Effector memory CD4-positive, alpha-beta T cell (primary cell): ENCODE measurements at regions not wholly inside any gene's neighbourhood (a gene's known extent, or its start where the extent isn't known, plus 50 kb on each side); places are given as distances from the start of the nearest gene placed in this dataset.

ENCODE experiments used
- DNase-seq, 3 donors: peaks; one replicate each; pipeline ENCODE4 v3.0.0-alpha.2; 2020
- H3K27ac ChIP-seq: 2 replicates; pipeline ENCODE4 v1.7.0; 2013; ENCODE audit warnings: mild to moderate bottlenecking, low read length, moderate library complexity; ENCODE audit not compliant: insufficient read depth, poor library complexity, severe bottlenecking
- H3K27me3 ChIP-seq: replicated peaks from 2 replicates; pipeline ENCODE4 v1.7.0; 2013; ENCODE audit warnings: mild to moderate bottlenecking, low read length; ENCODE audit not compliant: insufficient read depth, control insufficient read depth, poor library complexity, severe bottlenecking
- H3K36me3 ChIP-seq: 2 replicates; pipeline ENCODE4 v1.7.0; 2013; ENCODE audit warnings: mild to moderate bottlenecking, low read length, moderate library complexity; ENCODE audit not compliant: control insufficient read depth, insufficient read depth
- H3K4me1 ChIP-seq: 2 replicates; pipeline ENCODE4 v1.7.0; 2013; ENCODE audit warnings: low read length, mild to moderate bottlenecking; ENCODE audit not compliant: control insufficient read depth, insufficient read depth, poor library complexity, severe bottlenecking
- H3K4me3 ChIP-seq: 2 replicates; pipeline ENCODE4 v1.7.0; 2013; ENCODE audit warnings: low read length, low read depth, mild to moderate bottlenecking; ENCODE audit not compliant: insufficient read depth, poor library complexity, severe bottlenecking
- H3K9me3 ChIP-seq: 2 replicates; pipeline ENCODE4 v1.7.0; 2013; ENCODE audit warnings: mild to moderate bottlenecking, low read length, moderate library complexity; ENCODE audit not compliant: control insufficient read depth

GRCh38 chr15:93730724-93731123 lies 500.6 kb upstream of the MCTP2 start:
- DNase-seq, result no peak
- H3K4me3 ChIP-seq, result no peak overlapping the region
- no peaks in the 10 kb centered on the region for H3K36me3 ChIP-seq
- no peaks in the 10 kb centered on the region for H3K9me3 ChIP-seq
- no peak overlapping the region for H3K27ac ChIP-seq
- no peaks in the 10 kb centered on the region for H3K4me1 ChIP-seq
- no peaks in the 10 kb centered on the region for H3K27me3 ChIP-seq

GRCh38 chr15:93722165-93722564 lies 509.2 kb upstream of the MCTP2 start:
- H3K27ac ChIP-seq, result no peak overlapping the region
- no peaks in the 10 kb centered on the region for H3K27me3 ChIP-seq
- no peaks in the 10 kb centered on the region for H3K9me3 ChIP-seq
- H3K36me3 ChIP-seq, result no peaks in the 10 kb centered on the region
- no peaks in the 10 kb centered on the region for H3K4me1 ChIP-seq
- DNase-seq, result no peak
- no peak overlapping the region for H3K4me3 ChIP-seq

DNA sequence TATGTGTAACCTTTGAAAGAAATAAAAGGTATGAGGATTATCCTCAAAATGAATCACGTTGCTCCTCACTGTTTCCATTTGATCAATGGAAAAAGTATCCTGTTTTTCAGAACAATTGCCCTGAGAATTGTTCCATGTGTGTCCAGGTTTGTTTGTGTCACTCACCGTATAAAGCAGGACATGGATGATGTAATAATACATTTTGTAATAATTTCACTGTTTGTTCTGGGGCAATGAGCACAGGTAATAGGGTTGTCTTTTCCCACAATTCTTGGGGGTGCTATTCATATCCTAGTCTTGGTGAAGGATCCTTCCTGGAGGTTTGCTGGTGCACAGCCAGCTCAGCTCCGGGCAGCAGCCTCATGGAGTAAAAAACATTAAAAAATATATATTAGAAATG lies 510.8 kb upstream of the MCTP2 start:
- no peak overlapping the region for H3K27ac ChIP-seq
- H3K9me3 ChIP-seq, result no peaks in the 10 kb centered on the region
- no peak overlapping the region for H3K4me3 ChIP-seq
- no peak for DNase-seq
- H3K4me1 ChIP-seq, result no peaks in the 10 kb centered on the region
- H3K36me3 ChIP-seq, result no peaks in the 10 kb centered on the region
- no peaks in the 10 kb centered on the region for H3K27me3 ChIP-seq

- H3K4me3 ChIP-seq, result no peak overlapping the region
- DNase-seq, result no peak
- no peaks in the 10 kb centered on the region for H3K4me1 ChIP-seq
- no peaks in the 10 kb centered on the region for H3K36me3 ChIP-seq
- no peak overlapping the region for H3K27ac ChIP-seq
- H3K9me3 ChIP-seq, result no peaks in the 10 kb centered on the region
- no peaks in the 10 kb centered on the region for H3K27me3 ChIP-seq
Observed at GRCh38 chr15:93719921-93720351, 511.4 kb upstream of the MCTP2 start.

GRCh38 chr15:93716615-93717231 lies 514.6 kb upstream of the MCTP2 start:
- Histone ChIP-seq H3K36me3 (no peaks in the 10 kb centered on the region), H3K27me3 (no peaks in the 10 kb centered on the region), H3K4me3 (no peak overlapping the region), H3K9me3 (no peaks in the 10 kb centered on the region), H3K4me1 (no peaks in the 10 kb centered on the region), H3K27ac (no peak overlapping the region)
- DNase-seq, result no peak

DNA sequence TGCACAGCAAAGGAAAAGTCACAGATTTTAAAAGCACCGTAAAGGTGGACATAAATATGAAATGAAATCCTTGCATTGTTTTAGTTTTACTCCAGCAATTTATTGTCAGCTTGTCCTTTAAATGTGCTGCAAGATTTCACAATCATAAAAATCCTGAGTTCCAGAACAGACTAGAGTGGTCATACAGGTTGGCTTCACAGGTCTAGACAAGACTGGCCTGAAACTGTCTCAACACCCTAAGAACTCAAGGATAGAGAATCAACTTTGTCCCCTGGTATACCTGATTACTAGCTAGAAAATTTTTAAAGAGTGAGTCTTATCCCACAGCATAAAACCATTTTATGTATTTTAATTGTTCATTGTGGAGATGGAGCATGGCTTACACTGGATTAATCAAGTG lies 521.7 kb upstream of the MCTP2 start:
- no peaks in the 10 kb centered on the region for H3K27me3 ChIP-seq
- no peak for DNase-seq
- H3K36me3 ChIP-seq, result no peaks in the 10 kb centered on the region
- no peak overlapping the region for H3K27ac ChIP-seq
- no peak overlapping the region for H3K4me3 ChIP-seq
- no peaks in the 10 kb centered on the region for H3K9me3 ChIP-seq
- H3K4me1 ChIP-seq, result no peaks in the 10 kb centered on the region

DNA sequence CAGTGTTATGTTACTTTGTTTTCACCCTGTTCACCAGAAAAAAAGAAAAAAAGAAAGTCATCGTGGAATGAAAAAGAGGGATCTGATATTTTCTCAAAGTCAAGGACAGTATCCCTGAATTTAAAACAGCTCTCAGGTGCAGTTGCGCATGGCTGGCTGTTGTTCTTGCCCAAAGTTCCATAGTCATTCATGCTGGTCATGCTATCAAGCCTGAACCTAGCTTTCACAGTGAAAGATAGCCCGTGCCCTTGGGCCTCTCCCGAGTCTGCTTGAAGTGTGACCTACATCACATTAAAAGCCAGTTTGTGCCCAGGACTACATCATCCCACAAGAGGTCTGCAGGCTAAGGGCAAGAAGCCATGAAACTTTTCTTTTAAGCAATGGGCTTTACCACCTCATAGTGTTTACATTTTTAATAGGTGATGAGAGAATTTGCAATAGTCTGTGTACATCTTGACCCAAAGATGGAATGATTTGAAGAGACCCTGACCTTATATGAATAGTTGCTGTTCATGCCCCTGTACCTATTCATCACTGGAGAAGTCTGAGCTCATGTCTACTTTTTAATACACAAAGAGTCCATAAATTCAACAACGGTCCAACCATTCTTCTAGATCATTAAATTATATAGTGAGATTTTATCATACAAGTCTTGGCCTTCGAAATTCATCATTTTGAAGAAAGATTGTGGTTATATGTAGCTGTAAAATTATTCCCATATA lies 522.5 kb upstream of the MCTP2 start:
- no peak for DNase-seq
- Histone ChIP-seq H3K27me3 (no peaks in the 10 kb centered on the region), H3K36me3 (no peaks in the 10 kb centered on the region), H3K27ac (no peak overlapping the region), H3K9me3 (no peaks in the 10 kb centered on the region), H3K4me3 (no peak overlapping the region), H3K4me1 (no peaks in the 10 kb centered on the region)

- Histone ChIP-seq H3K9me3 (no peaks in the 10 kb centered on the region), H3K27ac (no peak overlapping the region), H3K27me3 (no peaks in the 10 kb centered on the region), H3K36me3 (no peaks in the 10 kb centered on the region), H3K4me3 (no peak overlapping the region), H3K4me1 (no peaks in the 10 kb centered on the region)
- DNase-seq, result no peak
Observed at GRCh38 chr15:93707751-93708150, 523.6 kb upstream of the MCTP2 start.

DNA sequence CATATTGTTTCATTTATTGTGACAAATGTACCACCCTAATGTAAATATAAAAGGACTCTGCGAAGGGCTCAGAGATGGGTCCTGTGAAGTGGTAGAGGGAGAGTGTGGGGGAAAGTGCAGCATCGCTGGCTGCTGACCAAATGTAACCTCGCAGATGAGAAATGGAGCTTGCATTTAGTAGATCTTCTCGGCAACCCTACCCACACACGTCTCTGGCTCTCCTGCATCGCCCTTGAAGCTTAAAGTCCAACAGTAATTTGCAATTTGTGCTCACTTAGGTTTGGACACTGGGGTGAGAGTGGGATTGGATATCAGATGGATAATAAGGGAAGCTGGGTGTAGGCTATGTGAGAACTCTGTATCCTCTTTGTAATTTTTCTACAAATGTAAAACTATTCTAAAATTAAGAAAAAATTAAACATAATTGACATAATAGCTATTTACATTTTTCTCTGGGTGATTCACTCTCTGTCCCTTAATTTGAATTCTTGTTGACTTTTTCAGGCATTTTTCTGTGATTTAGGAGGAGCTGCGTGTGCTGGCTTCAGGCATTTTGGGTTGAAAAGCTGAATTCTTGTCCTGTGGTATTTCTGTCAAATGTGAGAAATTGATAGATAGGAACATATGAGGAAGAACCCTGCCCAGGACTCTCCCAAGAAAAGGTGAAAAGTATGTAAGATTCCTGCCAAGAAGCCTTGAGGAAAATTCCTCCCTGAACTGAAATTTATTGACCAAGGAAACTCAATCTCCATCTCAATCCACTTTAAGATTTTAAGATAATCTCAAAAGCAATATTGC lies 524.7 kb upstream of the MCTP2 start:
- Histone ChIP-seq H3K4me1 (no peaks in the 10 kb centered on the region), H3K36me3 (no peaks in the 10 kb centered on the region), H3K4me3 (no peak overlapping the region), H3K27me3 (no peaks in the 10 kb centered on the region), H3K27ac (no peak overlapping the region), H3K9me3 (no peaks in the 10 kb centered on the region)
- DNase-seq, result no peak
